Cardiac septum (tissue), 1 donor: ENCODE measurements at regions not wholly inside any gene's neighbourhood (a gene's known extent, or its start where the extent isn't known, plus 50 kb on each side); places are given as distances from the start of the nearest gene placed in this dataset.
A peak's percentile ranks its signal among the peaks of the same experiment; 100 is the strongest.
"Not testable (repeated sequence)": the region's sequence is repeated elsewhere in the genome, so short reads cannot be mapped to it uniquely, and the experiment has no call there.

Experiments
- DNase-seq: peaks from one replicate; pipeline ENCODE4 v3.0.0-alpha.2; 2020; ENCODE audit warnings: low spot score
- intact Hi-C: fragments of 100-400 bp; cut with DNase I; formaldehyde crosslinking; loops from one replicate; pipeline ENCODE4 v1.14.0; 2022
- donor health status: DM: no; HTN: no; CAD: no.

DNA sequence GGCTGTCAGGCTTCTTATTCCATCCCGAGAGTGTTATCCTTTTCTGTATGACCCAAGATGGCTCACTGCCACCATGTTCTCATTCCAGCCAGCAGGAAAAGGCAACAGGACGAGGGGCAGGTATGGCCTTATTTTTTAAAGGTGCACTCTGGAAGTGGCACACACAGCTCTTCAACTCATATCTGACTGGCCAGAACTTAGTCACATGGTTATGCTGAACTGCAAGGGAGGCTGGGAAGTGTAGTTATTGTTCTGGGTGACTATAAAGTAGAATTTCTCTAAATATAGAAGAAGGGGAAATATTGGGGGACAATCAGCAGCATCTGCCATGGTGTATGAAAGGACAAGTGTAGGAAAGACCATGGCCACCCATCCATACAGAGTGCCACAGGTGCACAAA lies 107.6 kb downstream of the SRGAP2 start:
- intact Hi-C loops, DNase-seq: not testable (repeated sequence)

DNA sequence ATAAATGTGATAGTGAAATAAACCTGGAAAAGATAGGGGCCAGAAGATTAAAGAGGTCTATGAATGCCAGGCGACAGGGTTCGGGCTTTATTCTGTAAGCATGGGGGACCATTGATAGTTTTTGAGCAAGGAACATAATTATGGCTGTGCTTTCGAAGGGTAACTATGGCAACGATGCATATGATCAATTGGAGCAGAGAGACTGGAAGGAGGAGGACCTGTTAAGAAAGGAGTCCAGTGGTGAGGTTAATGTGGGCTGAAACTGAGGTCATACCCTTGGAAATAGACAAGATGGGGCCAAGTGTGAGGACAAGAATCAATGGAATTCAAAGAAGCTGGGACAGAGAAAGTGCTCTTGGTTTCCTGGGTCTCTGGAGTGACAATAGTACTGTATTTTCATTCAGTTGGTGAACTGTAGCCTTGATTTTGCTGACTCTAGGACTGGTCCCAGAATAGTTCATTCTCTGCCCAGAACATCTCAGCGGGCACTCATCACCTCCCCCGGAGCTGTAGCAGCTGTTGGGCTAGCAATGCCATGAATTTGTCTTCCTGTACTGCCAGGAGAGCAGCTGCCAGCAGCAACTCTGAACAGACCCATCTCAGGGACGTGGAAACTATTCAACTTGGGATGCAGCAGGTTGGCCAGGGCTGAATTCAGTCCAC lies 108.4 kb downstream of the SRGAP2 start:
- intact Hi-C loops: not testable (repeated sequence)
- peak; percentile 77 for DNase-seq

DNA sequence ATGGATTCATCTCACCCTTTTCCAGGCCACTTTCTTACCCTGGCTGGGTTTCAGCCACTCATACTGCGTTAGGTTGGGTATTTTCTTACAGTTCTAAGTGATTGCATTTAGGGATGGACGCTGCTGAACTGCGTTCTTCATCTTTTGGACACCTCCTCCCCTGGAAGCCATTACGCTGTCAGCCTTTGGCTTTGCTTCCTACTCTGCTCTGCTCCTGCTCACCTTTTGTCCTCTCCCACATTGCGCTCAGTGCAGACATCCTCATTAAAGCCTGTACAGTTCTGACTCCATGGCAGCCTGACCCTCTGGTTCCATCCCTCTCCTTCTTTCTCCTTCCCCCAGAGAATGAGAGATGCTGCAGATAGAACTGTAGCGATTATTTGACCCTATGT lies 108.9 kb downstream of the SRGAP2 start:
- DNase-seq: not testable (repeated sequence)

DNA sequence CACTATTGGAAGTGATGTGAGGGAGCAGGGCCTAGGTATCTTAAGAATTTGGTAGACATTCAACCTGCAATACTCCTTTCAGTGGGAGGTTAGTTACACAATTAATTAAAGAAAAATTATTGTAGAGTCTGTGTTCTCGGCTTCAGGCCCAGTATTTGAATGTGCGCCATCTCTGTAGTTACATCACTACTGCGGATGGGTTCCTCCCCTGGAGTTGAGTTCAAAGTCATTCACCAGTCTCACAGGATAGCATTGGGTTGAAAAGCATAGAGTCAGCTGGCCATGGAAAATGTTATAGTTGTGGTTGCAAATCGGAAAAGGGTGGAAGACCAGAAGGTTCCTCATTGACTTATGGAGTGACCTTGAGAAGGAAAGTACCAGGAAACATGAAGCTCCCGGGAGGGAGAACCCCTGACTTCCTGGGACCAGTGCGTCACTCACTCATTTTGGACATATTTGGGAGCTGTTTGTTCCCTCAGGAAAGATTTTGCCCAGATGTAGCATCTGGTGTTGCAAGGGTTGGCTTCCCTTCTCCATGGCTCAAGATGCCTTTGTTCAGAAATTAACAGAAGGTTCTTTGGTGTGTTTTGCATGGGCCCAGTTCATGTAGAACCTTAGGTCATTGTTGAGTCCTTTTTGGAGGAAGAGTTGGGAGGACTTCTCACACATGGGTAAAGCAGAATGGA lies 111.8 kb downstream of the SRGAP2 start:
- DNase-seq, intact Hi-C loops: not testable (repeated sequence)

More for the DNA sequence above, 108.9 kb downstream of the SRGAP2 start:
- intact Hi-C loops: not testable (repeated sequence)

DNA sequence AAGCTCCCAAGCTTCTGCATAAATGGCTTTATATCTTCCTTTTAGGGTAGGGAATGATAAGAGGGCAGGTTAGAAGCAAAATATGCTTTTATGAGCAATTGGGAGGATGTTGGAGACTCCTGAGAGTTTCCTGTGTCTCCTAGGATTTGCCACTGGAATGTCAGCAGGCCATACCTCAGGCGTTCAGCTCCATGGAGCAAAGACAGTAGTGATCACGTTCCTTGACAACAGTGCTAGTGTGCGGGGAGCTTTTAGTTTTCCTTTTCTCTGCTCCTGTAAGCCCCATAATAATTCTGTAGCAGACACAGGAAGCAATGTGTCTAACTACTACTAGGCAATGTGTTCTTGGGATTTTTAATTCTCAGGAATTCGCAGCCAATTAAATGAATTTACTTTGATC lies 113.6 kb downstream of the SRGAP2 start:
- intact Hi-C loops, DNase-seq: not testable (repeated sequence)

DNA sequence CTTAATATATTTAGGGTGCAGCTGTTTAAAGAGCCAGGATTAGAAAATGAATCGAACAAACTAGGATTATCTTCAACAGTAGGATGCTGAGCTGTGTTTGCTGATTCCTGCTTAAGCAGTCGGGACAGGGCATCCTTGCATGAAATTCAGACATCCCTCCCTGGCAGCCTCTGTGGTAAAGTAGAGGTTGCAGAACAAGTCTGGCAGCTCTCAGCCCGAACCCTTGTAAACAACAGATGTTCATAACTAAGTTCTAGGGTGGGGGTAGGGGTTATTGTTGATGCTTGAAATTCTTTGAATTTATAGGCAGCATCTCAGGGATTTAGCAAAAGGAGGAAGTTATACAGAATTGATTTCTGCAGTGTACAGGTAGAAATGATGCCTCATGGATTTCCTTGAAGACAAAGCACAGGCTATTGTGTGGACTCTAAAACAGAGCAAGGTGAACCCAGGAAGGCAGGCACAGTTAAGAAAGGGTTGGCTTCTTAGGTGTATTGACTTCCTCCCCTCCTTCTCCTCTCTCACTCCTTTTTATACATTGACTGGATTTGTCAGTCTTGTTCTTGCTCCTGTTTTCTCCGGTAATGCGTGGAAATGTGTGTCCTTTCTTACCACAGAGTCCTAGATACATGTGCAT lies 114.7 kb downstream of the SRGAP2 start:
- DNase-seq, intact Hi-C loops: not testable (repeated sequence)

DNA sequence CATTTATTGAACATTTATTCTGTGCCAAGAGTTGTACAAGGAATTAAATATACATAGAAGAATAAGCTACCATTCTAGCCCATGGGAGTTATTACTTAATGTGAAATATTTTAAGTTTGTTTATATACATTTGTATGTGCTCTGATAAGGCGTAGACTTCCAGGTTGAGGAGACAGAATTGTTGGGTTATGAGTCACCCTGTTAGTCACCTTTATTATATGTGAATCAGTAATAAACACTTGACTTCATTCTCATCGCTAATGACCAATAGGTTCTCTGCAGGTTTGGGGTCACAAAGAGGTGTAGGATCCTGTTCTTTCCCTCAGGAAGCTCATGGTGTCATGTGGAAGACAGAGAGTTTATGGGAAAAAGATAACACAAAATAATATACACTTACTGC lies 116.9 kb downstream of the SRGAP2 start:
- DNase-seq, intact Hi-C loops: not testable (repeated sequence)

DNA sequence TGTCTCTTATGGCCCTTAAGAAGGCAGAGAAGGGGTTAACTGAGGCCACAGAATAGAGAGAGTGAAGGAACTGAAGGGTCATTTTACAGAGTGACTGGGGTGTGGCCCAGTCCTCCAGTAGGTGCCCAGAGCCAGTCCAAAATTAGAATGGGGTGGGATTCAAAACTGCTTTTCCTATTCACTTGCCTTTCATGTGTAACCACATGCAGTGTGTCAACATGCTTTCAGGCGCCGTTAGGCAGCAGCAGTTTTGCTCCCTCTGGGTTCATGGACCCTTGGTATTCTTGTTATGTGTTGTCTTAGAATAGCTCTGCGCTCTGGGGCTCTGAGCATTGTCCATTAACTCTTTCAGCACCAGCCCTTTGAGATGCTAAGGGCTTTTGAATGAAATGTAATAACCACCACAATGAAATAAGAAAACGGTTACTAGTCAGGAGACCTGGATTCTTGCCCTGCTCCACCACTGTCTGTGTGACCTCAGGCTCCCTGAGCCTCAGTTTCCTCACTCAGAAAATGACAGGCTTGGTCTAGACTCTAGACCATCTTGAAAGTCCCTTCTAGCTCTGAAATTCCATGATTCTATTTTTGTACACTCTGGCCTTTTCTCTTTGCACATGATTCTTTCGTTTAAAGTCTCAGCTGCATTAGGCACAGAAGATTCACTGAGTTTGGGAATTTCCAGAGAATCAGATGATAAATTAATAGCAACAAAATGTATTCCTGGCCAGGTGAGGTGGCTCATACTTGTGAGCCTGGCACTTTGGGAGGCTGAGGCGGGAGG lies 123.0 kb downstream of the SRGAP2 start:
- intact Hi-C loops, DNase-seq: not testable (repeated sequence)

DNA sequence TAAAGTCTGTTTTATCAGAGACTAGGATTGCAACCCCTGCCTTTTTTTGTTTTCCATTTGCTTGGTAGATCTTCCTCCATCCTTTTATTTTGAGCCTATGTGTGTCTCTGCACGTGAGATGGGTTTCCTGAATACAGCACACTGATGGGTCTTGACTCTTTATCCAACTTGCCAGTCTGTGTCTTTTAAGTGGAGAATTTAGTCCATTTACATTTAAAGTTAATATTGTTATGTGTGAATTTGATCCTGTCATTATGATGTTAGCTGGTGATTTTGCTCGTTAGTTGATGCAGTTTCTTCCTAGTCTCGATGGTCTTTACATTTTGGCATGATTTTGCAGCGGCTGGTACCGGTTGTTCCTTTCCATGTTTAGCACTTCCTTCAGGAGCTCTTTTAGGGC lies 128.3 kb downstream of the SRGAP2 start:
- intact Hi-C loops, DNase-seq: not testable (repeated sequence)

DNA sequence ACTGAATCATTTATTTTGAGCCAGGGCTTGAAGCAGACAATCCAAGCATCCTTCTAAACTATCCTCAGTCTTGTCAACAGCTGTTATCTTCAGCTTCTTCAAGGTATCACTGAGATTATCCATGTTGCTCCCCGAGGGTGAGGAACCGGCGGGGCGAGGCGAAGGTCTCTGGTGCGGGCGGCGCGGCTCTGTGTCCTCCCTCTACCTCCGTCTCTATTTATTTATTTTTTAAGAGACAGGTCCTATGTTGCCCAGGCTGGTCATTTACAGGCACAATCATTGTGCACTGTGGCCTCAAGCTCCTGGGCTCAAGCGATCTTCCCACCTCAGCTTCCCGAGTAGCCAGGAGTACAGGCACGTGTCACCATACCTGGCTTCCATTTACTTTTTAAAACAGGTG lies 130.0 kb downstream of the SRGAP2 start:
- DNase-seq, intact Hi-C loops: not testable (repeated sequence)

DNA sequence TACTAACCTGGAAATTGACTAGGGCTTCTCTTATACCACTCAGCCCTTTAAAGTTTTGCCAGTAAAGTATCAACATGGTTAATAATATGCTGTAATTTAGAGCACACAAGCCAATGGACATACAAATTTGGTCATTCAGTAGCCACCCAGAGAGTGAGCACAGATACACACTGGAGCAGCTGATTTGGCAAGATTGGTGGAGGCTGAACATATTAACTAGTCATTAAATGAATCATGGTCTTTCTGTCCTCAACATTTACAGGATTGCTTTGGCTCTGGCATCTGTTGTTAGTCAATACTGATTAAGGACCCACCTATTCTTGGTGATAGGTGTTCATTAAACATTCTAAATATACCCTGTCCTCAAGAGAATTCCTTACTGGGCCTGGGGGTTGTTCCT lies 130.6 kb downstream of the SRGAP2 start:
- intact Hi-C loops, DNase-seq: not testable (repeated sequence)

DNA sequence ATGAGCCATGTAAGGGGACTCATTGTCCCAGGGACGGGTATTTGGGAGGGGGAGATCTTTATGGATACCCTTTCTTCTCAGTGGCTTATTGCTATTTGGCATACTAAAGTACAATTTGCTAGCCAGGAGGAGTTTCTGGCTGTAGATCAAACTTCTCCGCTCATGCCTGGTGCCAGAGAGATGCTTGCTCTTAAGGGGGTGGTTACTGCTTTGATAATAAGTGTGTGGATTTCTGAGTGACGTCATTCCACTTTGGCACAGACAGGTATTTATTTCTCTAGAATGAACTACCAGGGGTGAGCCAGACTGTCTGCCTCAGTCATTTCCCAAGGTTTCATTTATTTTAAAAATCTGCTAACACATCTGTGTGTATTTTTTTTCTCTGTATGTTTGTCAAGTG lies 131.1 kb downstream of the SRGAP2 start:
- intact Hi-C loops: not testable (repeated sequence)

DNA sequence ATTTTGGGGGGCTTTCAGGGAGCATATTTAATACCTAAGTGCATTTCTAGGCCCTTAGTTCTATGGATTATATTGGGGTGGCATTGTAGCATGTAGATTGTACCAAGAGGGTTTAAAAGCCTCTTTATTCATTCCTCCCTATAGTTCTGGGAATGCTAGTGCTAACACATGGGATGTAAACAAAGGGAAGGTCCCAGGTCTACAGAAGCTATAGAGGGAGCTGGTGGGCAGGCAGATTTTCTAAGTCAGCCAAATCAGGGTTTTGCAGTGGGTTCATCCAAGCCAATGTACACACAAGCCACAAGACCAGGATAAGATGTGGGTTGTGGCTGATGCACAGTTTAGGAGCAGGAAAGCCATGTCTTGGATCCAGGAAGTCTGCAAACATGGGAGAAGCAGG lies 131.8 kb downstream of the SRGAP2 start:
- intact Hi-C loops: not testable (repeated sequence)

More for the DNA sequence above, 131.1 kb downstream of the SRGAP2 start:
- not testable (repeated sequence) for DNase-seq

DNA sequence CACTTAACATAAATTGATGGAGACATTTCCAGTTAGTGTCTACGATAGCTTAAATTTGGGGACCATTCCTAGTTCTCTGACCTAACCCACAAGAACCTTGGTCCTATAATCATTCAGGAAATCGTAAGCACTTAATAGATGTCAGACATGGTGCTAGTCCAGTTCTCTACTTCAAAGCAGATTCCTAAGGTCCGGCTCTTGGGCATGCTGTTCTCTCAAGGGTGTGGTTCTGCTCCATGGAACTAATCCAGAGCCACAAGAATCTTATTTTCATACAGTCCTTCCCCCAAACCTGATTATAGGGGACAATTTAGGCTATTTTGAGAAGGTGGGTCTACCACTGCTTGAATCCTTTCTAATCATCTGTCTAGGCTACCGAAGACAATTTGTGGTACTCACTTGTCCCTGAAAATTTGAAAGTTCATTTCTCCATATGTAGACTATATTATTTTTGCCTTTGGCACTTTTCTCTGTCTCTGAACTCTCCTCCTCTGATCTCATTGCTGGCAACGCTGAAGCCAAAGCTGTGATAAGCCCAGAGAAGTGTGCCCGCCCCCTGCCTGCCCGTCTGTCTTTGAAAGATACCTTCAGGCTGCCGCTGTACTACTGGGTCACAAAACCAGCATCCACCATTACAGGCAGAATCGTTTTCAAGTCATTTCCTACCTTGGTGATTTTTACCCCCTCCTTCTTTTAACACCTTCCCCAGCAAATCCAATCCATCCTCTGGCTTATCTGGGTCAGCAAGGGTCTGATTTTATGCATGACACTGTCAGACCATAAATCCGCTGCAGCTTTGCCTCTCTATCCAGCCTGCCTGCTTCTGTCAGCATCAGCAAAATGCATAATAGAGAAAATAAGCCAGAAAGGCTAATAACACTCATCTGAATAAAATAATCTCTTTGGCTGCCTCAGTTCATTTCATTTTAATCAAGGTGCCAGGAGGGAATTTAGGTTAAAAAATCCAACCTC lies 132.8 kb downstream of the SRGAP2 start:
- intact Hi-C loops: not testable (repeated sequence)

More for the DNA sequence above, 131.8 kb downstream of the SRGAP2 start:
- not testable (repeated sequence) for DNase-seq

DNA sequence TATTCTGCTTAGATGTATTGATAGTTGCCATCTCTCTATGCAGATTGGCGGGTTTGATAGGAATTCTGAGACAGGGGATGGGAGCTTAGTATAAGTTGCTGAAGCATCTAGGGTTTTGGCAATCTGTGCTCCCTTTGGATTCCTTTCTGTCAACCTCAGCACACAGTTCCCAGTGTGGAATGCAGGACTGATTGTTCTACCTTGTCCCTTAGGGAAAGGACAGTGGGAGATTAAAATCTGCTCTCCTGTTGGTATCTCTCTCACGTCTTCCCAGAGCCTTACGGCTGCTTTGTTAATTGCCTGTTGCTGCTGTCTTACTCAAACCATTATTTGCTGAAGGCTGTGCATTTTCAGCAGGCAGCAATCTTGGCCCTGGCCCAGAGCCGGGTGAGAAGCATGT lies 133.3 kb upstream of the IKBKE start:
- DNase-seq: not testable (repeated sequence)

More for the DNA sequence above, 132.8 kb downstream of the SRGAP2 start:
- not testable (repeated sequence) for DNase-seq

DNA sequence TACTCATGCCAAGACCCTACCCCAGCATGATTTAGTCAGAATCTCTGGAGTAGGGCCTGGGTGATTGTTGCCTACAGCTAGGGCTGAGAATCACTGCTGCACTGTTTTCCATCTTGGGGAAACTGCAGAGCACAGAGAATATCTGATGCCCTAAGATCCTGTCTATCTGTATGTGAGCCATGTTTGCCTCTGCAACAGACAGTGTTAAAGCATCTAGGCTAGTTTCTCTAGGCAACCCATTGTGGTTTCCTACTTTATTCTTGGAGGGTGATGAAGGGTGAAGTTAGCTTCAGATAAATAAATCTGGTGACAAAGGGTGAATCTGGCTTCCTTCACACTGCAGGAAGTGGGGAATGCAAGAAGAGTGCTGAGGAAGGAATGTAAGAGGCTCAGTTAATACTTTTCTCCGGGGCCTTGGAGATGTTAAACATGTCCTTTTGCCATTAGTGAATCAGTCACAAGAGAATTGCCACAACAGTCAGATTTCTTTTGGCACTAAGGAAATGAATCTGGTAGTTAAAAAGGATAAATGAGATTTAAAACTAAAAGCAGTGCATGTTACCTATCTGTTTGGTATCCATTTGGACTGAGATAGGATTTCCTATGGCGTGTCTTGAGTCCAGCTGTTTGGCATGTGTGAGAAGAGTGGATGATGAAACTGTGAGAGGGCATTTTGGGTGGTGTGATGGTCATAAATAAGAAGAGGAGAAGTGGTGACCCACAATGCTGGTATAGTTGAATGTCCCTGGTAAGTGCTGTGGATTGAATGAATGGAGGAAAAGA lies 119.6 kb upstream of the IKBKE start:
- intact Hi-C loops, DNase-seq: not testable (repeated sequence)

More for the DNA sequence above, 133.3 kb upstream of the IKBKE start:
- intact Hi-C loops: not testable (repeated sequence)

DNA sequence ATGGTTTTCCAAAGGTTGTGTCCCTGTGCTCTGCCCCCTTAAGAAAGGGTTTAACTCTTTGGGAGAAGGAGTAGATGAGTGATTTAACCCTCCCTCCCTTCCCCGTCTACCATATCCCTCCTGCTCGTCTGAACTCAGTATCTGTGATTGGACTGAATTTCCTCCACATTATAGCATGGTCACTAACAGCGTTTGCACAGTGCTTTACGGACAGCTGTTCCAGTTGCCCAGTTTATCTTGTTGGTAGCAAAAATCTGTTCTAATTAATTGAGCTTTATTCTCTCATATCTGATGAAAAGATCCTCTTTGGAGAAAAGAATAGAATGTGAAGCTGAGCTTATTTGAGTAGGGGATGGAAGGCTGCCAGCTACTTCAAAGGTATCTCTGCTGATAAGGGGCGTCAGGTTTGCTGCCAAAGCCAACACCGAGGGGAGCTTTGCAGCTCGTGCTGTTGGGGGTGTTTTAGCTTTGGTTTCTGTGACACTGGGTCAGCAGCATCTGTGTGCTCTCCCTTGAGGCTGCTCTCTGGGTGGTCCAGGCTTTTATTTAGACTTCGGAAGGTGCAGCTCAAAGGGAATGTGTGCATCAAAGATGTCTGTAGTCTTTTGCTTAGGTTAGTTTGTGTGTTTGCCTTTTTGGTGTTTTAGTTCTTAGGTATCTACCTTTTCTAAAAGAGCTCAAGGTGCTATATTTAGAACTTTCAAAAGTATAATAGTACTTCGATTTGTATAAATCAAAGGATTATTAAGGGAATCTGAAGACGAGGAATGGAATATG lies 118.8 kb upstream of the IKBKE start:
- DNase-seq, intact Hi-C loops: not testable (repeated sequence)
